Left forelimb (tissue), 1 donor: ENCODE measurements at regions not wholly inside any gene's neighbourhood (a gene's known extent, or its start where the extent isn't known, plus 50 kb on each side); places are given as distances from the start of the nearest gene placed in this dataset.

Experiments used
- DNase-seq: peaks from one replicate; pipeline ENCODE4 v3.0.0-alpha.2; 2018; ENCODE audit warnings: low spot score

GRCh38 chr15:38176155-38176554 is 76.5 kb upstream of the SPRED1 start:
- no peak for DNase-seq

- DNase-seq: no peak
These were observed 75.9 kb upstream of the SPRED1 start for GRCh38 chr15:38176691-38177090.

- DNase-seq: no peak
These were observed 69.7 kb upstream of the SPRED1 start for GRCh38 chr15:38182900-38183299.

- no peak for DNase-seq
These were observed 66.1 kb upstream of the SPRED1 start for GRCh38 chr15:38186507-38186906.

- DNase-seq: no peak
These were observed 64.9 kb upstream of the SPRED1 start for GRCh38 chr15:38187630-38188313.

- no peak for DNase-seq
These were observed 62.9 kb upstream of the SPRED1 start for GRCh38 chr15:38189671-38190295.

- DNase-seq: no peak
These were observed 62.1 kb upstream of the SPRED1 start for GRCh38 chr15:38190501-38190900.

GRCh38 chr15:38192496-38192895 is 60.1 kb upstream of the SPRED1 start:
- DNase-seq: no peak

GRCh38 chr15:38193496-38193895 is 59.1 kb upstream of the SPRED1 start:
- DNase-seq: no peak

GRCh38 chr15:38195191-38195901 is 57.3 kb upstream of the SPRED1 start:
- DNase-seq: no peak

- no peak for DNase-seq
These were observed 56.6 kb upstream of the SPRED1 start for GRCh38 chr15:38196076-38196475.

- no peak for DNase-seq
These were observed 55.1 kb upstream of the SPRED1 start for GRCh38 chr15:38197553-38197952.

- DNase-seq: no peak
These were observed 50.9 kb upstream of the SPRED1 start for GRCh38 chr15:38201714-38202113.

GRCh38 chr15:38202361-38202760 is 50.3 kb upstream of the SPRED1 start:
- DNase-seq: no peak
